ENCODE measurements at regions not wholly inside any gene's neighbourhood (a gene's known extent, or its start where the extent isn't known, plus 50 kb on each side); places are given as distances from the start of the nearest gene placed in this dataset.
"Not testable (repeated sequence)": the region's sequence is repeated elsewhere in the genome, so short reads cannot be mapped to it uniquely, and the experiment has no call there.

DNA sequence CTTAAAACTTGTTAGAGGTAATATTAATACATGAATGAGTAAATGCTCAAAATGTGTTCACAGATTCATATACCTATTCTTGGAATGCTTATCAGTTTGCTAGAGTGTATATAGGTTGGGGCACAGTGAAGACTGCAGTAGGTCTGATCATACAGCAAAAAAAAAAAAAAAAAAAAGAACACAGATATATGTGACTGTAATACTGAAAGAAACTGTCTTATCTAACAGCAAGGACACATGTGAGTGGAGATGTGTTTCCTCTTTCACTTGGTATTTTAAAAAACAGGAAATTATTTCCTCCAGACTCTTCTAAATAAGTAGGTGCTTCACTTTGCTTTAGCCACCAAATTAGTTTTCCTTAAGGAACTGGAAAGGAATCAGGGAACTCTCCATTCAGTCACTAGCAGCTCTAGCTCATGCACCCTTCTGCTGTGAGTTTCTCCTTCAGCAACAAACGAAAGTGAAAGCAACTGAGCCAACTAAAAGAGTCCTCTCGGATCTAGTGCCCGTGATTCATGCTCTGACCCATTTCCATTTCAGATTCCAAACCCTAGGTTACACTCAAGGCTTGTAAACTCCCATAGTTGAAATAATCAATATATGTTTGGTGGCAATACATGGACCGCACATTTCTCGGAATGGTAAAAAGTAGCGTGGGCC lies 98.5 kb downstream of the DSEL start:
- Histone ChIP-seq H3K9me3 (ENCODE audit: control insufficient read depth, low read length) (no peaks in the 10 kb centered on the region), H3K4me3 (ENCODE audit: insufficient read depth, low read depth, low read length) (no peak overlapping the region), H3K4me1 (ENCODE audit: control insufficient read depth, insufficient read depth, low read length) (no peaks in the 10 kb centered on the region), H3K36me3 (ENCODE audit: control insufficient read depth, insufficient read depth, low read length) (no peaks in the 10 kb centered on the region), H3K27me3 (ENCODE audit: control insufficient read depth, insufficient read depth, low read length, poor library complexity, severe bottlenecking) (no peaks in the 10 kb centered on the region), H3K27ac (ENCODE audit: insufficient read depth, low read depth, low read length, poor library complexity, severe bottlenecking) (no peak overlapping the region)
- 87 to 92% methylated on average over 6 of the region's 6 CpGs for WGBS, 2 experiments

- Histone ChIP-seq H3K9me3 (ENCODE audit: control insufficient read depth, low read length) (no peaks in the 10 kb centered on the region), H3K4me1 (ENCODE audit: control insufficient read depth, insufficient read depth, low read length) (no peaks in the 10 kb centered on the region), H3K27me3 (ENCODE audit: control insufficient read depth, insufficient read depth, low read length, poor library complexity, severe bottlenecking) (no peaks in the 10 kb centered on the region), H3K4me3 (ENCODE audit: insufficient read depth, low read depth, low read length) (no peak overlapping the region), H3K36me3 (ENCODE audit: control insufficient read depth, insufficient read depth, low read length) (no peaks in the 10 kb centered on the region), H3K27ac (ENCODE audit: insufficient read depth, low read depth, low read length, poor library complexity, severe bottlenecking) (no peak overlapping the region)
- 71 to 83% methylated on average over 1 of the region's 2 CpGs for WGBS, 2 experiments
Measured at GRCh38 chr18:67411116-67411515, 105.4 kb downstream of the DSEL start.

GRCh38 chr18:67410075-67411070 lies 106.1 kb downstream of the DSEL start:
- Histone ChIP-seq H3K4me3 (ENCODE audit: insufficient read depth, low read depth, low read length) (no peak overlapping the region), H3K4me1 (ENCODE audit: control insufficient read depth, insufficient read depth, low read length) (no peaks in the 10 kb centered on the region), H3K9me3 (ENCODE audit: control insufficient read depth, low read length) (no peaks in the 10 kb centered on the region), H3K27ac (ENCODE audit: insufficient read depth, low read depth, low read length, poor library complexity, severe bottlenecking) (no peak overlapping the region), H3K27me3 (ENCODE audit: control insufficient read depth, insufficient read depth, low read length, poor library complexity, severe bottlenecking) (no peaks in the 10 kb centered on the region), H3K36me3 (ENCODE audit: control insufficient read depth, insufficient read depth, low read length) (no peaks in the 10 kb centered on the region)
- WGBS, 2 experiments = 85 to 86% methylated on average over 1 to 3 of the region's 4 CpGs

DNA sequence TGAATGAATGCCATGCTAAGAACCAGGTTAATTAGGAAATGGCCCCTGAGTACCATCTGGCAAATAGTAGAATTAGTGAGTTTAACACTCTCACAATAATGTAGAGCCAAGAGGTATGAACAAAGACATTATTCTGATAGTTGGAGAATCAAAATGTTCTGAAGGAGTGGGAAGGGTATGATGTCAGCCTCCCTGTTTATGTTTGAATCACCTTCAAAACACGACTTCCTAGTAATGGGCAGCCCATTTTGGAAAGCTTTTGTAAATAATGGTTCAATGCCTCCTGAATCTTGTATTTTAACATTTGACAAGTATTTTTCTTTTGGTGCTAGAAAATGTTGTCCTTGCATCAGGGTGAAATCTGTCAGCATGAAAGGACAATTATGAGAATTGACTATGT lies 108.3 kb downstream of the DSEL start:
- H3K9me3 ChIP-seq (ENCODE audit: control insufficient read depth, low read length) = no peaks in the 10 kb centered on the region
- WGBS, 2 experiments = 85 to 100% methylated on average over 1 of the region's 1 CpG
- no peak overlapping the region for H3K27ac ChIP-seq (ENCODE audit: insufficient read depth, low read depth, low read length, poor library complexity, severe bottlenecking)
- H3K36me3 ChIP-seq (ENCODE audit: control insufficient read depth, insufficient read depth, low read length) = no peaks in the 10 kb centered on the region
- no peak overlapping the region for H3K4me3 ChIP-seq (ENCODE audit: insufficient read depth, low read depth, low read length)
- no peaks in the 10 kb centered on the region for H3K4me1 ChIP-seq (ENCODE audit: control insufficient read depth, insufficient read depth, low read length)
- H3K27me3 ChIP-seq (ENCODE audit: control insufficient read depth, insufficient read depth, low read length, poor library complexity, severe bottlenecking) = no peaks in the 10 kb centered on the region

- Histone ChIP-seq H3K27me3 (ENCODE audit: control insufficient read depth, insufficient read depth, low read length, poor library complexity, severe bottlenecking) (no peaks in the 10 kb centered on the region), H3K4me3 (ENCODE audit: insufficient read depth, low read depth, low read length) (no peak overlapping the region), H3K36me3 (ENCODE audit: control insufficient read depth, insufficient read depth, low read length) (no peaks in the 10 kb centered on the region), H3K27ac (ENCODE audit: insufficient read depth, low read depth, low read length, poor library complexity, severe bottlenecking) (no peak overlapping the region), H3K9me3 (ENCODE audit: control insufficient read depth, low read length) (no peaks in the 10 kb centered on the region), H3K4me1 (ENCODE audit: control insufficient read depth, insufficient read depth, low read length) (no peaks in the 10 kb centered on the region)
- WGBS, 2 experiments = 91 to 100% methylated on average over 1 to 2 of the region's 2 CpGs
Measured at GRCh38 chr18:67406714-67407113, 109.8 kb downstream of the DSEL start.

GRCh38 chr18:67402543-67402942 lies 114.0 kb downstream of the DSEL start:
- Histone ChIP-seq H3K27ac (ENCODE audit: insufficient read depth, low read depth, low read length, poor library complexity, severe bottlenecking) (no peak overlapping the region), H3K27me3 (ENCODE audit: control insufficient read depth, insufficient read depth, low read length, poor library complexity, severe bottlenecking) (no peaks in the 10 kb centered on the region), H3K4me1 (ENCODE audit: control insufficient read depth, insufficient read depth, low read length) (no peaks in the 10 kb centered on the region), H3K36me3 (ENCODE audit: control insufficient read depth, insufficient read depth, low read length) (no peaks in the 10 kb centered on the region), H3K4me3 (ENCODE audit: insufficient read depth, low read depth, low read length) (no peak overlapping the region), H3K9me3 (ENCODE audit: control insufficient read depth, low read length) (no peaks in the 10 kb centered on the region)
- 73 to 82% methylated on average over 1 of the region's 1 CpG for WGBS, 2 experiments

DNA sequence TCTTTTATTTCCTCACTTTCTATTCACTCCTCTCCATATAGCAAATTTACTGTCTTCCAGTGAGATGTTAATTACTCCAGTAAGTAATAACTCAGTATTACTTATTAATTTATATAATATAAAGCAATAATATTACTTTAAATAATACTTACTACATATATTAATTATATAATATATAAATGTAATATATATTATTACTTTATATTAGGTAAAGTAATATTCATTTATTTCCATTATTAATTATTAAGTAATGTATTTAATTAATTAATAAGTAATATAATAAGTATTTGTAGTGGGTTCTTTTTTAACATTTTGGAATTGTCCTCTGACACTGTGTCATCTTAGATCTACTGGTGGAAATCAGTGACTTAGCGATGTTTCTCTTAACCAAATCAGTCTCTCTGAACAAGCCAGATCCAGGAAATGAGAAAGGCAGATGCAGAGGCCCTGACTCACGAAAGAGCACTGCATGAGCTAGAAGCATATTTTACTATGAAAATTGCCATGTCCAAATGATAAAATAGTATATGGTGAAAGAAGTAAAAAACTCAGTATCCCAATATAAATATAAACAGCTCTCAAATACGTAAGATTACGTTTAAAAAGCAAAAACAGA lies 115.9 kb downstream of the DSEL start:
- Histone ChIP-seq H3K27me3 (ENCODE audit: control insufficient read depth, insufficient read depth, low read length, poor library complexity, severe bottlenecking) (no peaks in the 10 kb centered on the region), H3K4me1 (ENCODE audit: control insufficient read depth, insufficient read depth, low read length) (no peaks in the 10 kb centered on the region), H3K4me3 (ENCODE audit: insufficient read depth, low read depth, low read length) (no peak overlapping the region), H3K27ac (ENCODE audit: insufficient read depth, low read depth, low read length, poor library complexity, severe bottlenecking) (no peak overlapping the region), H3K36me3 (ENCODE audit: control insufficient read depth, insufficient read depth, low read length) (no peaks in the 10 kb centered on the region), H3K9me3 (ENCODE audit: control insufficient read depth, low read length) (no peaks in the 10 kb centered on the region)
- 90 to 92% methylated on average over 2 of the region's 4 CpGs for WGBS, 2 experiments

DNA sequence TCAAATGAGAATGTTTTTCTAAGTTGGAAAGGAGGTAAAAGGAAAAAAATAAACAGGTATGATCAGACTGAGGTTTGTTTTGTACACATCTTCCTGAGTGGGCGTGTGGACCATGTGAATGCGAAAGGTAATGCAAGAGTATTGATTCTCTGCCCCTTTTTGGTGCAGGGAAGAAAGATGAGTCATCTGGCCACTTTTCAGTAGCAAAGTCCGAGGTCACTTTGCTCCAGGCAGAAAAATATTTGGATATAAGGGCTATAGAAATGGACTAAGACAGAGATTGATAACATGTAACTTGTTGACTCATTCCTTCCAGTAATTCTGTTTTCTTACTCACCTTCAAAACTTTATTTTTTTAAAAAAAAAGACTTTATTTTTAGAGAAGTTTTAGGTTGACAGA lies 130.5 kb downstream of the DSEL start:
- H3K4me3 ChIP-seq (ENCODE audit: insufficient read depth, low read depth, low read length) = no peak overlapping the region
- no peaks in the 10 kb centered on the region for H3K27me3 ChIP-seq (ENCODE audit: control insufficient read depth, insufficient read depth, low read length, poor library complexity, severe bottlenecking)
- 92 to 93% methylated on average over 3 of the region's 3 CpGs for WGBS, 2 experiments
- H3K36me3 ChIP-seq (ENCODE audit: control insufficient read depth, insufficient read depth, low read length) = no peaks in the 10 kb centered on the region
- H3K4me1 ChIP-seq (ENCODE audit: control insufficient read depth, insufficient read depth, low read length) = no peaks in the 10 kb centered on the region
- no peak overlapping the region for H3K27ac ChIP-seq (ENCODE audit: insufficient read depth, low read depth, low read length, poor library complexity, severe bottlenecking)
- H3K9me3 ChIP-seq (ENCODE audit: control insufficient read depth, low read length) = no peaks in the 10 kb centered on the region

DNA sequence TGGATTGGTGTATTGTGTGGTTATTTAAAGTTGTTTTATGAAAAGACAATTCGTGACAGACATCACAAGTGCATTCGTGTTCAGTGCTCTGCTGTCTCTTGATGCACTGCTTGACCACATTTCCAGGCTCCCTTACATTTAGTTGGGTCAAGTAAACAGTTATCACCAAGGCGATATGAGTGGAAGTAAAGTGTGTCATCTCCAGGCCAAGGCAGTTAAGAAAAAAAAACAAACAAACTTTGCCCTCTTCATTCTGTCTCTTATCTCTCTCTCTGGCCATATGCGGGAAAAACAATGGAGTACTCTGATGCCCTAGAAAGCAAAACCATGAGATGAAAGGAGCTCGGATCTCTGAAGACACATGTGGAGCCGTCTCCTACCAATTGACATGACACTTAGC lies 131.1 kb downstream of the DSEL start:
- no peak overlapping the region for H3K4me3 ChIP-seq (ENCODE audit: insufficient read depth, low read depth, low read length)
- no peaks in the 10 kb centered on the region for H3K4me1 ChIP-seq (ENCODE audit: control insufficient read depth, insufficient read depth, low read length)
- H3K27ac ChIP-seq (ENCODE audit: insufficient read depth, low read depth, low read length, poor library complexity, severe bottlenecking) = no peak overlapping the region
- WGBS, 2 experiments = 74 to 81% methylated on average over 6 of the region's 6 CpGs
- no peaks in the 10 kb centered on the region for H3K9me3 ChIP-seq (ENCODE audit: control insufficient read depth, low read length)
- H3K36me3 ChIP-seq (ENCODE audit: control insufficient read depth, insufficient read depth, low read length) = no peaks in the 10 kb centered on the region
- H3K27me3 ChIP-seq (ENCODE audit: control insufficient read depth, insufficient read depth, low read length, poor library complexity, severe bottlenecking) = no peaks in the 10 kb centered on the region

DNA sequence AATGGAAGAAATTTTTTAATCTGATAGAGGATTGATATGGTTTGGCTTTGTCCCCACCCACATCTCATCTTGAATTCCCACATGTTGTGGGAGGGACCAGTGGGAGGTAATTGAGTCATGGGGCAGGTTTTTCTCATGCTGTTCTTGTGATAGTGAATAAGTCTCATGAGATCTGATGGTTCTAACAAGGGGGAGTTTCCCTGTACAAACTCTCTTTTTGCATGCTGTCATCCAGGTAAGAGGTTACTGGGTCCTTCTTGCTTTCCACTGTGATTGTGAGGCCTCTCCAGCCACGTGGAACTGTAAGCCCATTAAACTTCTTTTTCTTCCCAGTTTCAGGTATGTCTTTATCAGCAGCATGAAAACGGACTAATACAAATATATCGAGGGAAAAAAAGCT lies 132.5 kb downstream of the DSEL start:
- not testable (repeated sequence) for H3K9me3 ChIP-seq (ENCODE audit: control insufficient read depth, low read length); H3K4me3 ChIP-seq (ENCODE audit: insufficient read depth, low read depth, low read length); H3K27ac ChIP-seq (ENCODE audit: insufficient read depth, low read depth, low read length, poor library complexity, severe bottlenecking); H3K27me3 ChIP-seq (ENCODE audit: control insufficient read depth, insufficient read depth, low read length, poor library complexity, severe bottlenecking); H3K4me1 ChIP-seq (ENCODE audit: control insufficient read depth, insufficient read depth, low read length); H3K36me3 ChIP-seq (ENCODE audit: control insufficient read depth, insufficient read depth, low read length)
- WGBS, 2 experiments = 81 to 85% methylated on average over 3 of the region's 3 CpGs

Data from ectodermal cell (in vitro differentiated cells).